Neuron (in vitro differentiated cells): ENCODE measurements at regions not wholly inside any gene's neighbourhood (a gene's known extent, or its start where the extent isn't known, plus 50 kb on each side); places are given as distances from the start of the nearest gene placed in this dataset.

ENCODE experiments used
- H2AFZ ChIP-seq: one replicate; pipeline ENCODE4 v1.6.1; 2013; ENCODE audit warnings: low read depth, mild to moderate bottlenecking, inconsistent platforms, low read length, moderate library complexity
- H3K27me3 ChIP-seq: one replicate; pipeline ENCODE4 v1.6.1; 2013; ENCODE audit warnings: low read length; ENCODE audit not compliant: insufficient read depth
- H3K36me3 ChIP-seq: one replicate; pipeline ENCODE4 v1.6.1; 2013; ENCODE audit warnings: low read length; ENCODE audit not compliant: insufficient read depth
- H3K4me1 ChIP-seq: one replicate; pipeline ENCODE4 v1.6.1; 2013; ENCODE audit warnings: low read length; ENCODE audit not compliant: insufficient read depth
- H3K4me3 ChIP-seq: 2 replicates; pipeline ENCODE4 v1.5.1; 2013; ENCODE audit warnings: mild to moderate bottlenecking, low read length, moderate library complexity
- H3K9me3 ChIP-seq: one replicate; pipeline ENCODE4 v1.6.1; 2013; ENCODE audit warnings: low read length

DNA sequence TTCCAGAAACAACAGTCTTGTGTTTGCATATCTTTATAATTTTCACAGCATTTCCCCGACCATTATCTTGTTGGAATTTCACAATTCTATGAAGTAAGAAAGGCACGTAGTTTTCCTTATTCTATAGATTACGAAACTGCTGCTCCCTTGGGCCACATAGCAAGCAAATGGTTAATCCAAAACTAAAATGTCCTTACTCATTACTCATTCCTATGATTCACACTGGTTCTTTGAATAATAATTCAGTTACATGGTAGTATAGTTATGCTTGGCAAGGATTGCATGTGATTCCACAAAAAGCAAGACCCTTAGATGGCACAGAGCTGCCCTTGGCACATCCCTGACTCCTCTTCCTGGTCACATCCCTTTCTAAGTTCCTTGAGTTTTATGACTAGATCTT, 51.2 kb downstream of the OR13H1 start:
- Histone ChIP-seq H3K36me3 (no peaks in the 10 kb centered on the region), H3K27me3 (peaks cover 25% of the 10 kb centered on the region), H3K9me3 (no peaks in the 10 kb centered on the region), H3K4me3 (no peak overlapping the region), H3K4me1 (peaks cover 5% of the 10 kb centered on the region), H2AFZ (no peak overlapping the region)

DNA sequence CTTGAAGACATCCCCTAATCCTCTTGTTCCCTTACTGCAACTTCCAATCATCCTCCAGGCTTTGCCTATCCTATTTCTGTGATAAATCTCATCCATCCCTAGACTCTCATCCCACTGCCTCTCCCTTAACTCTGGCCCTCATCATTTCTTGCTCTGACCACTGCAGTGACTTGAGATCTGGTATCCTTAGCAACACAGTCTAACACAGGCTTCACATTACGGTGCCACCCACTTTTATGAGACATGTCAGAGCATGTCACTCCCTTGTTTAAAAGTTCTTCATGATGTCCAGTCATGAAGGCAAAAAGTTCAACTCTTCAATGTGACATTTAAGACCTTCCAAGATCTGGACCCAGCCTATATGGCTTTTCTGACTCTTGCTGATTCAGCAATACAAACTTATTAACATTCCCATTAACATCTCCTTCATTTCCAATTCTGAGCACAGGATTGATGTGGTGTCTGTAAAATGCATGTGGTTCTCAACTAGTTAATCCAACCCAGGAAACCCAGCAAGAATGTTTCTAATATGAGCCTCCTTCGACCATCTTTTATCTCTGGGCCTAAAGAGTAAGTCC, 64.0 kb downstream of the OR13H1 start:
- Histone ChIP-seq H3K36me3 (no peaks in the 10 kb centered on the region), H3K4me1 (no peaks in the 10 kb centered on the region), H3K9me3 (no peaks in the 10 kb centered on the region), H3K4me3 (no peak overlapping the region), H3K27me3 (peaks cover 4% of the 10 kb centered on the region), H2AFZ (no peak overlapping the region)

DNA sequence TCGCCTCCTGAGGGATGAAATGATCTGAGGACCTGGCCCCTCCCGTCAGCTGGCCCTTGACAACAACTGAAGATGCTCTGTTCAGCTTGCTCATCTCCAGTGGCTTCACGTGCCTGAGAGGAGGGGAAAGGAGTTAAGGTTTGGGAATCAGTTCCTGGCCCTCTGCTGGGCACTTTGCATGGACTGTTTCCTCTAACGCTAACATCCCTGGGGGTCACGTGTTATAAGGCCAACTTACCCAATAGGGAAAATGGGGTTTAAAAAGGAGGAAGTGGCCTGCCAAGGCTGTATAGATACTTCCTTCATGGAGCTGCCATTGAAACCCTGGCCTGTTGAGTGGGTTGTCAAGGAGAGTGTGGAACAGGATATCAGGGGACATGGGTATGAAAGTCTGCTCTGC, 65.6 kb downstream of the OR13H1 start:
- no peaks in the 10 kb centered on the region for H3K9me3 ChIP-seq
- H2AFZ ChIP-seq = no peak overlapping the region
- H3K27me3 ChIP-seq = peaks cover 7% of the 10 kb centered on the region
- no peaks in the 10 kb centered on the region for H3K4me1 ChIP-seq
- H3K36me3 ChIP-seq = no peaks in the 10 kb centered on the region
- no peak overlapping the region for H3K4me3 ChIP-seq

DNA sequence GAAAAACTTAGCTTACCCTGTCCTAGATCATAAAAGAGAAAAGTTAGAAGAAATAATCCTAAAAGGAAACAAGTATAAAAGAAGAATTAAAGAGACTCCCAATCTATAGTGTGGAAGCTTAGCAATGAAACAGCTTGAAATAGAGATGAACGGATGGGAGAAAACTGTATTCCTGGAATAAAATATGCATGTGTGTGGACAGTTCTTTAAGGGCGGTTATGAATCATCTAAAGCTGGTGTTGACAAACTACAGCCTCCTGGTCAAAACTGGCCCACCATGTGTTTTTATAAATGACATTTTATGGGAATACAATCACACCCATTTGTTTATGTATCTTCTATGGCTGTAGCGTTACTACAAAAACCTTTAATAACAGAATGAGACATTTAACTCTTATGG, 69.4 kb downstream of the OR13H1 start:
- H3K27me3 ChIP-seq = peaks cover 13% of the 10 kb centered on the region
- H2AFZ ChIP-seq = no peak overlapping the region
- no peaks in the 10 kb centered on the region for H3K36me3 ChIP-seq
- H3K9me3 ChIP-seq = no peaks in the 10 kb centered on the region
- H3K4me3 ChIP-seq = no peak overlapping the region
- no peaks in the 10 kb centered on the region for H3K4me1 ChIP-seq

DNA sequence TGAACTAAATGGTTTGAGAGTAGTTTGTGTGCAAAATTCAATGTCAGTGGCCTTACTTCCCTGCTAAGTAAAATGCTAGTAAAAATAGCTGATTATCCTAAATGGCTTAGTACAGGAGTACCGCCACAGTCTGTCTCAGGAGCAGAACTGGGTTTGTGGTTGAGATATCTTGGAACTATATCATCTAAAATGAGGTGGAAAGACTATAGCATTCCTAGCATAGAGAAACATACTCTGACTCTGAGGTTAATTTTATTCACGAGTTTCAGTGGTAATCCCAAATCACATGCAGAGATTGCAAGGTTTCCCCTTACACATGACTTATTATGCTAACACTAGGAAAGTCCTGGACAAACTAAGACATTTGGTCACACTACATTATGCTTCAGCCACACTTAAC, 70.4 kb downstream of the OR13H1 start:
- Histone ChIP-seq H2AFZ (no peak overlapping the region), H3K4me1 (no peaks in the 10 kb centered on the region), H3K27me3 (peaks cover 13% of the 10 kb centered on the region), H3K36me3 (no peaks in the 10 kb centered on the region), H3K9me3 (no peaks in the 10 kb centered on the region), H3K4me3 (no peak overlapping the region)

DNA sequence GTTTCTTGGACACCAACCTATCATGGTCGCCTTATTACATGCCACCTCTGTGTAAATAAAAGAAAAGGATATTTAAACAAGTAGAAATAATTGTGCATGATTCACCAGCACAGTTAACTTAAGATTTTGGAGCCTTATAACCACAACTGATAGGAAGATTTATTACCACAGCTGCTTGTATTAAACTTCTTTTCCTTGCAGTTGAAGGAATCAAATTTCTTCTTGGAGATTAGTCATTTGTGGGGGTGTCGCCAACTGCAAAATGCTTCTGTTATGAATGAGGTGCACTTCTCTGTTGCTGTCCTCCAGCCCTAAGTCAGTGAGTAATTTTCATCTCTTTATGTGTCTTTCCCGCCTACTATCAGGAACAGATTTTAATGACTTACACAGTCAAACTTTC, 73.3 kb downstream of the OR13H1 start:
- Histone ChIP-seq H3K27me3 (peaks cover 16% of the 10 kb centered on the region), H3K9me3 (no peaks in the 10 kb centered on the region), H3K36me3 (no peaks in the 10 kb centered on the region), H3K4me3 (no peak overlapping the region), H2AFZ (no peak overlapping the region), H3K4me1 (no peaks in the 10 kb centered on the region)

DNA sequence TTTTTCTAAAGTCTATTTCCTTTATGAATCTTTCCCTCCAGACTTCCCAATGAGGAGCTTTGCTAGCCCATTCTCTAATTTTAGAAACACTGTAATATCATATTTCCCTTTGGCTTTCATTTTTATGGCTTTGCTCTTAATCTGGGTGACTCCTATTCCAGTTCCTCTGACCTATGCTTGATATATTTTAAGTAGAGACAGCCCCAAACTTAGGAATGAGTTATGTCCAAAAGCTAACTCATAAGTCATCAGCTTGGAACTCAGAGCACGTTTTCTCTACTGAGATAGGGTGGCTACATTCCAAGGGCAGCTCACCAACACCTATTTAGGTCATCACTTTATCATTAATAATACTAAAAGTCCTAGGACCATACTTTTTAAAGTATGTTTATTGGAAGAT, 77.8 kb downstream of the OR13H1 start:
- Histone ChIP-seq H3K4me1 (no peaks in the 10 kb centered on the region), H3K27me3 (peaks cover 31% of the 10 kb centered on the region), H3K9me3 (no peaks in the 10 kb centered on the region), H3K36me3 (no peaks in the 10 kb centered on the region), H2AFZ (no peak overlapping the region), H3K4me3 (no peak overlapping the region)

DNA sequence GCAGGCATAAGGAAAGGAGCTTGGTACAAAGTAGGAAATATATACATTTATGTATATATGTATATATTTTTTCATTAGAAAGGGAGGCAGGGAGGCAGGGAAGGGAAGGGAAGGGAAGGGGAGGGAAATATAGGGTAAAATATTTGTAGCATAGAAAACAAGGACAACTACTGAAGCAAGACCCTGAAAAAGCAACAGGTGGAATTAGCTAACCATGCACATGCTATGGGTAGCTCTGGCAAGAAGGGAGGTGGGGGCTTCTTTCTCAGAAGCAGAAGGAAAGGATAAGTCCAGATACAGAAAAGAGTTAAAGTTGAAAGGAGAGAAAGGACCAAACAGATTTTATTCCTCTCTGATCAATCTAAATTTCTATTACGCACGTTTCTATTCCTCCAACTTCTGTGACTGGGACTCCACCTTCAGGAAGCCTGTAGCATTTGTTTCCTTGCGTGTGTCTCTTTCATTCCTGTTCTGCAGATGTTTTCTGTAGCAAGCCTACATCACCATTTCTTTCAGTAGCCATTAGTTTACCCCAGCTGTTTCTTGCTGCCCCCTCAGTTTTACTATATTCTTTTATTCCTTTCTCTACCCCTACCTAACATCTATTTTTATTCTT, 82.9 kb downstream of the OR13H1 start:
- H3K4me1 ChIP-seq = no peaks in the 10 kb centered on the region
- no peaks in the 10 kb centered on the region for H3K36me3 ChIP-seq
- H2AFZ ChIP-seq = no peak overlapping the region
- H3K27me3 ChIP-seq = peaks cover 40% of the 10 kb centered on the region
- no peak overlapping the region for H3K4me3 ChIP-seq
- H3K9me3 ChIP-seq = no peaks in the 10 kb centered on the region

DNA sequence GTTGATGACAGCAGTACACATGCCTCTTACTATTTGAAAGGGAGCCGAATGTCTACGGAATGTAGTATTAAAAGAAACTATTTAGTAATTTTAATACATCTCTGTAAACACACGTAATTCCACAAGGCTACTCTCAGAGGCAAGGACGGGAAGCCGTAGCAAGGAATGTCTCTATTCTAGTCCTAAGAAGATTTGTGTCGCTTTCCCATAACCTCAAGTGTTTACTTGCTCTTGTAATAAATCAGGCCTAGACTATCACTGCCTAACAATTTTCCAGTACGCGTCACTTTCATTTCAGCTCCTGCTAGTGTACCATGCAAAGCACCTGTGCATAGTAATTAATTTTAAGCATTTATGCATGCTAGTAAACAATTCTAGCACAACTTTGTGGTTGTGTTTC, 86.7 kb downstream of the OR13H1 start:
- H3K4me3 ChIP-seq = no peak overlapping the region
- peaks cover 24% of the 10 kb centered on the region for H3K27me3 ChIP-seq
- no peaks in the 10 kb centered on the region for H3K9me3 ChIP-seq
- H3K4me1 ChIP-seq = no peaks in the 10 kb centered on the region
- H2AFZ ChIP-seq = no peak overlapping the region
- H3K36me3 ChIP-seq = no peaks in the 10 kb centered on the region

DNA sequence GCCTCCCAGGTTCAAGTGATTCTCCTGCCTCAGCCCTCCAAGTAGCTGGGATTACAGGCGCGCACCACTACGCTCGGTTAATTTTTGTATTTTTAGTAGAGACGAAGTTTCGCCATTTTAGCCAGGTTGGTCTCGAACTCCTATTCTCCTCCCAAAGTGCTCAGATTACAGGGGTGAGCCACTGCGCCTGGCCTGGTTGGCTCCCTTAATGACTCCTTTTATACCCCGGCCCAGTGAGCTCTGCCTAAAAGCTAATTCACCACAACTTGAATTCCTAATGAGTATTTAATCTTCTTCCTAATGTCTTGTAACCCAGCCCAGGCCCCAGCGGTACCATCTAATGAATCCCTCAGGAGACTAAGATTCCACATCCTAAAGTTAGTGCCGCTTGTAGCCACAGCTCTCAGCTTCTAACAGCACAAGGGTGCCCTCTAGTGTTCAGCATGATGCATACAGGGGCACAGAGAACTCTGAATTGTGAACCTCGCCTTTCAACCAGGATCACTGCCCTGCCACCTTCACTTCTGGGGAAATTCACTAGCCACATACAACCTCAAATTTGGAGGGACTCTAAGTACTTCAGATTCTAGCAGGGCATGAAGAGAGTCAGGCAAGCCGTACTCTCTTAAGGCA, 89.5 kb downstream of the OR13H1 start:
- Histone ChIP-seq H3K4me3 (no peak overlapping the region), H3K36me3 (no peaks in the 10 kb centered on the region), H3K9me3 (no peaks in the 10 kb centered on the region), H2AFZ (no peak overlapping the region), H3K27me3 (peaks cover 21% of the 10 kb centered on the region), H3K4me1 (no peaks in the 10 kb centered on the region)

DNA sequence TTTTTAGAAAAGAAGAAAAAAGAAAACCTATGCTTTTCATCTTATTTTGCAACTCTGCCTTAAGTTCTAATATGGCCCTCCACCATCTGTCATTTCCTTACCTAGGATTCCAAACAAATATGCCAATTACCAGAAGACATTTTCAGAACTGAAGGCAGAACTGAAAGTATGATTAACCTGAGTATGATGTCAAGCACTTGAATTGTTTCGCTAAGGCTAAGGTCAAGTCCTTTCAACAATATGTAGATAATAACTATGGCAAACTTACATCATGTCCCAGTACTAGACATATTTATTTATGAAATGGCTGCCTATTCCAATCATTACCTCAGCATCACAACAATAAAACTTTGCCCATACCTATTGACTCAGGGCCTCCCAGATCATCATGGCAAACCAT, 91.0 kb downstream of the OR13H1 start:
- peaks cover 15% of the 10 kb centered on the region for H3K27me3 ChIP-seq
- H2AFZ ChIP-seq = no peak overlapping the region
- H3K4me1 ChIP-seq = no peaks in the 10 kb centered on the region
- H3K9me3 ChIP-seq = no peaks in the 10 kb centered on the region
- no peaks in the 10 kb centered on the region for H3K36me3 ChIP-seq
- no peak overlapping the region for H3K4me3 ChIP-seq

DNA sequence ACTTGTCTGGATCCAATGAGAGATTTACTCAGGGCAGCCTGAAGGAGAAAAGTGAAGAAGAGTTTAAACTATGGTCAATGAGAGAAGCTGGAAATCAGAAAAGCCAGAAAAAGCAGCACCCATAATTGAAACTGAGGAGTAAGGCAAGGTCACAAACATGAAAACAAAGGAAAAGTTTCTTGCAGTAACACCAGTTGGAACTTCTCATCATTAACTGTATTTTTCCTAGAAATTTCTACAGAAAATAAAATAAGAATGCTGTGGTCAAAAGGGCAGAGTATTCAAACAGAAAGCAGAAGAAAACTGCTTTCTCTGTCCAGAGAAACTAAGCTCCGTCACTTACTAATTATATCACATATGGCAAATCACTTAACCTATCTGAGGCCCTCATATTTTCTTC, 102.2 kb downstream of the OR13H1 start:
- Histone ChIP-seq H3K36me3 (no peaks in the 10 kb centered on the region), H3K4me3 (no peak overlapping the region), H3K4me1 (peaks cover 13% of the 10 kb centered on the region), H3K27me3 (no peaks in the 10 kb centered on the region), H2AFZ (no peak overlapping the region), H3K9me3 (no peaks in the 10 kb centered on the region)

DNA sequence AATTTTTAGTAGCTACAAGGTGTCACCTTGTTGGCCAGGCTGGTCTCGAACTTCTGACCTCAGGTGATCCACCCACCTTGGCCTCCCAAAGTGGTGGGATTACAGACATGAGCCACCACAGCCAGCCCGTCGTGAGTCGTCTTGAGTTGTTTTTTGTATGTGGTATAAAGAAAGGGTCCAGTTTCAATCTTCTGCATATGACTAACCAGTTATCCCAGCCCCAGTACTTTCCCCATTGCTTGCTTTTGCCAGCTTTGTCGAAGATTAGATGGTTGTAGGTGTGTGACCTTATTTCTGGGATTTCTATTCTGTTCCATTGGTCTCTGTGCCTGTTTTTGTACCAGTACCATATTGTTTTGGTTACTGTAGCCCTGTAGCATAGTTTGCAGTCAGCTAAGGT, 105.9 kb downstream of the OR13H1 start:
- Histone ChIP-seq H2AFZ (no peak overlapping the region), H3K9me3 (peaks cover 3% of the 10 kb centered on the region), H3K4me3 (no peak overlapping the region), H3K27me3 (no peaks in the 10 kb centered on the region), H3K4me1 (peaks cover 15% of the 10 kb centered on the region), H3K36me3 (no peaks in the 10 kb centered on the region)
